ENCODE measurements at regions not wholly inside any gene's neighbourhood (a gene's known extent, or its start where the extent isn't known, plus 50 kb on each side); places are given as distances from the start of the nearest gene placed in this dataset.

DNA sequence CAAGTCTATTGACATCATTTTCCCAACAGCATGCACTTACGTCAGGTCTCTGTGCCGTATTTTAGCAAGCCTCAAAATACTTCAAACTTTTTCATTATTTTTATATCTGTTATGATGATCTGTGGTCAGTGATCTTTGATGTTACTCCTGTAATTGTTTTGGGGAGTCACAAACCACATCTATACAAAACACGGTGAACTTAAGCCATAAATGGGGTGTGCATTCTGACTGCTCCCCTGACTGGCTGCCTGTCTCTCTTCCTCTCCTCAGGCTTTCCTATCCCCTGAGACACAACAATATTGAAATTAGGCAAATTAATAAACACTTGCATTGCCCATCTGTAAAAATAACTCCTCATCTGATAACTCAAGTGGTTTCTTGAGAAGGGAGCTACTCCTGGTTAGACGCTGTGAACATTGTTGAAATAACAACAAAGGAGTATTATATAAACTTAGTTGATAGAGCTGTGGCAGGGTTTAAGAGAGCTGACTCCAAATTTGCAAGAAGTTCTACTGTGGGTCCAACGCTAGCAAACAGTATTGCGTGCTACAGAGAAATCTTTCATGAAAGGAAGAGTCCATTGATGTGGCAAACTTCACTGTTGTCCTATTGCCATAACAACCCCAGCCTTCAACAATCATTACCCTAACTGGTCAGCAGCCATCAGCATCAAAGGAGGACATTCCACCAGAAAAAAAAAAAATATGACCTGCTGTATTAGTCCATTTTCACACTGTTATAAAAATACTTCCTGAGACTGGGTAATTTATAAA lies 105.8 kb upstream of the DSCAM start:
- H3K9ac ChIP-seq, result no peak overlapping the region
- no peaks in the 10 kb centered on the region for H3K36me3 ChIP-seq (replicated peaks in 1 of 2; ENCODE audit: control insufficient read depth in 1 of 2, insufficient read depth in 2 of 2, low read length in 1 of 2)
- no peaks in the 10 kb centered on the region for H3K79me2 ChIP-seq (ENCODE audit: insufficient read depth)
- no peaks in the 10 kb centered on the region for H3K9me3 ChIP-seq
- H3K9me2 ChIP-seq, result no peaks in the 10 kb centered on the region
- no peaks in the 10 kb centered on the region for H4K20me1 ChIP-seq (ENCODE audit: insufficient read depth)
- H3K4me1 ChIP-seq (ENCODE audit: control insufficient read depth in 1 of 2, insufficient read depth in 2 of 2, low read depth in 1 of 2, low read length in 1 of 2), result no peaks in the 10 kb centered on the region
- DNase-seq, result no peak
- no peaks in the 10 kb centered on the region for H3F3A ChIP-seq (replicated peaks; ENCODE audit: insufficient read depth)
- WGBS (ENCODE audit: low lambda C conversion rate), result 40% methylated on average over 6 of the region's 6 CpGs
- no peaks in the 10 kb centered on the region for H3K27me3 ChIP-seq (ENCODE audit: insufficient read depth)
- H3K4me2 ChIP-seq, result no peak overlapping the region
- TF ChIP-seq RCOR1 (IDR thresholded peaks at IDR 0.05; ENCODE audit: low read length), result no peak
- TF ChIP-seq RXRA (IDR thresholded peaks at IDR 0.05; ENCODE audit: borderline replicate concordance, low read depth), result no peak
- no peak for TF ChIP-seq NFIC (IDR thresholded peaks at IDR 0.05; ENCODE audit: borderline replicate concordance)
- TF ChIP-seq TAF1 (IDR thresholded peaks at IDR 0.05; ENCODE audit: borderline replicate concordance, low read depth, low read length), result no peak
- no peak for TF ChIP-seq POLR2AphosphoS5 (IDR thresholded peaks at IDR 0.05; ENCODE audit: low read depth, low read length)
- TF ChIP-seq MXI1 (IDR thresholded peaks at IDR 0.05; ENCODE audit: low read depth, low read length), result no peak
- TF ChIP-seq JUND (IDR thresholded peaks at IDR 0.05), result no peak
- no peak for TF ChIP-seq GATA2 (CRISPR knock-in tag; IDR thresholded peaks at IDR 0.05)
- TF ChIP-seq RFX5 (IDR thresholded peaks at IDR 0.05; ENCODE audit: low read length), result no peak
- no peak overlapping the region for H3K4me3 ChIP-seq (ENCODE audit: low read depth in 2 of 2, low read length in 1 of 2)
- POLR2A ChIA-PET, result no interaction called here
- no peak overlapping the region for H3K27ac ChIP-seq (ENCODE audit: low read depth in 2 of 2, low read length in 1 of 2)
- CTCF ChIA-PET, result no interaction called here
- H2AFZ ChIP-seq (ENCODE audit: low read depth), result no peak overlapping the region

DNA sequence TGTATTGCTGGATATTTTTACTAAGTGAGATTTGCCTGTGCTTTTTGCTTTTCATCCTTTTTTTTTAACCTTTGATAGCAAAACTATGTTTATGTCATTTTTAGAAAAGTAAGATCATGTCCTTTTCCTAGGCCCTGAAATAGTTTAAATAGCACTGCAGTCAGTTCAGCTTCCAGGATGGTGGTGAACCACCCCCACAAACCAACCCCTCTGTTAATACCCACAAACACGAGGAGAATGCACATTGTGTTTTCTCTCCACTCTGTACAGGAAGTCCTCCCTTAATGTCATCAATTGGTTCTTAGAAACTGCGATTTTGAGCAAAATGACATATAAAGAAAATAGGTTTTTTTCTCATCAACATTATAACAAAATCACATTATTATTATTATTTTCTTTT lies 117.7 kb upstream of the DSCAM start:
- 0% methylated on average over 2 of the region's 2 CpGs for WGBS (ENCODE audit: low lambda C conversion rate)
- Histone ChIP-seq H3K9me2 (no peaks in the 10 kb centered on the region), H3F3A (replicated peaks; ENCODE audit: insufficient read depth) (no peaks in the 10 kb centered on the region), H3K4me2 (no peak overlapping the region), H3K27me3 (ENCODE audit: insufficient read depth) (no peaks in the 10 kb centered on the region), H3K79me2 (ENCODE audit: insufficient read depth) (no peaks in the 10 kb centered on the region), H3K4me1 (ENCODE audit: control insufficient read depth in 1 of 2, insufficient read depth in 2 of 2, low read depth in 1 of 2, low read length in 1 of 2) (no peaks in the 10 kb centered on the region), H3K27ac (ENCODE audit: low read depth in 2 of 2, low read length in 1 of 2) (no peak overlapping the region), H3K36me3 (replicated peaks in 1 of 2; ENCODE audit: control insufficient read depth in 1 of 2, insufficient read depth in 2 of 2, low read length in 1 of 2) (no peaks in the 10 kb centered on the region), H3K9ac (no peak overlapping the region), H2AFZ (ENCODE audit: low read depth) (no peak overlapping the region), H4K20me1 (ENCODE audit: insufficient read depth) (no peaks in the 10 kb centered on the region), H3K4me3 (ENCODE audit: low read depth in 2 of 2, low read length in 1 of 2) (no peak overlapping the region), H3K9me3 (no peaks in the 10 kb centered on the region)
- no peak for DNase-seq
- no peak for TF ChIP-seq GABPA (IDR thresholded peaks at IDR 0.05; ENCODE audit: low read depth)
- TF ChIP-seq, protein P1, sequence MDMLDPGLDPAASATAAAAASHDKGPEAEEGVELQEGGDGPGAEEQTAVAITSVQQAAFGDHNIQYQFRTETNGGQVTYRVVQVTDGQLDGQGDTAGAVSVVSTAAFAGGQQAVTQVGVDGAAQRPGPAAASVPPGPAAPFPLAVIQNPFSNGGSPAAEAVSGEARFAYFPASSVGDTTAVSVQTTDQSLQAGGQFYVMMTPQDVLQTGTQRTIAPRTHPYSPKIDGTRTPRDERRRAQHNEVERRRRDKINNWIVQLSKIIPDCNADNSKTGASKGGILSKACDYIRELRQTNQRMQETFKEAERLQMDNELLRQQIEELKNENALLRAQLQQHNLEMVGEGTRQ (IDR thresholded peaks at IDR 0.05; ENCODE audit: borderline replicate concordance, low read depth, low read length), result no peak
- TF ChIP-seq RCOR1 (IDR thresholded peaks at IDR 0.05; ENCODE audit: low read length), result no peak
- TF ChIP-seq POLR2AphosphoS5 (IDR thresholded peaks at IDR 0.05; ENCODE audit: low read depth, low read length), result no peak
- no peak for TF ChIP-seq EP300 (IDR thresholded peaks at IDR 0.05; ENCODE audit: borderline replicate concordance in 1 of 2, low read depth in 1 of 2, low read length in 1 of 2)
- no peak for TF ChIP-seq GATA2 (CRISPR knock-in tag; IDR thresholded peaks at IDR 0.05)
- no peak for TF ChIP-seq SMC3 (IDR thresholded peaks at IDR 0.05; ENCODE audit: low read depth, low read length)
- TF ChIP-seq, protein P2, sequence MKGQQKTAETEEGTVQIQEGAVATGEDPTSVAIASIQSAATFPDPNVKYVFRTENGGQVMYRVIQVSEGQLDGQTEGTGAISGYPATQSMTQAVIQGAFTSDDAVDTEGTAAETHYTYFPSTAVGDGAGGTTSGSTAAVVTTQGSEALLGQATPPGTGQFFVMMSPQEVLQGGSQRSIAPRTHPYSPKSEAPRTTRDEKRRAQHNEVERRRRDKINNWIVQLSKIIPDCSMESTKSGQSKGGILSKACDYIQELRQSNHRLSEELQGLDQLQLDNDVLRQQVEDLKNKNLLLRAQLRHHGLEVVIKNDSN (IDR thresholded peaks at IDR 0.05; ENCODE audit: borderline replicate concordance, low read depth), result no peak
- CTCF ChIA-PET, result interaction anchor here (1.2 kb wide), 1 partner anchor 157 kb away, joined by 3 read pairs; no protein-coding TSS in a partner anchor
- POLR2A ChIA-PET, result no interaction called here

Measured in SK-N-SH (cell line).